GM12892 (cell line): ENCODE measurements at regions not wholly inside any gene's neighbourhood (a gene's known extent, or its start where the extent isn't known, plus 50 kb on each side); places are given as distances from the start of the nearest gene placed in this dataset.

Experiments used
- POLR2A ChIP-seq: IDR thresholded peaks from 2 replicates; pipeline ENCODE4 v1.6.1; 2011; ENCODE audit warnings: low read depth, low read length, control low read depth
- TAF1 ChIP-seq: IDR thresholded peaks from 2 replicates; pipeline ENCODE4 v1.6.1; 2011; ENCODE audit warnings: low read depth, mild to moderate bottlenecking, control low read depth, low read length, borderline replicate concordance

- TF ChIP-seq TAF1, result no peak
- no peak for TF ChIP-seq POLR2A
Observed at GRCh38 chr14:85873006-85873405, 343.1 kb downstream of the FLRT2 start.
